ENCODE measurements at regions not wholly inside any gene's neighbourhood (a gene's known extent, or its start where the extent isn't known, plus 50 kb on each side); places are given as distances from the start of the nearest gene placed in this dataset.
A peak's percentile ranks its signal among the peaks of the same experiment; 100 is the strongest.
"Not testable (repeated sequence)": the region's sequence is repeated elsewhere in the genome, so short reads cannot be mapped to it uniquely, and the experiment has no call there.

DNA sequence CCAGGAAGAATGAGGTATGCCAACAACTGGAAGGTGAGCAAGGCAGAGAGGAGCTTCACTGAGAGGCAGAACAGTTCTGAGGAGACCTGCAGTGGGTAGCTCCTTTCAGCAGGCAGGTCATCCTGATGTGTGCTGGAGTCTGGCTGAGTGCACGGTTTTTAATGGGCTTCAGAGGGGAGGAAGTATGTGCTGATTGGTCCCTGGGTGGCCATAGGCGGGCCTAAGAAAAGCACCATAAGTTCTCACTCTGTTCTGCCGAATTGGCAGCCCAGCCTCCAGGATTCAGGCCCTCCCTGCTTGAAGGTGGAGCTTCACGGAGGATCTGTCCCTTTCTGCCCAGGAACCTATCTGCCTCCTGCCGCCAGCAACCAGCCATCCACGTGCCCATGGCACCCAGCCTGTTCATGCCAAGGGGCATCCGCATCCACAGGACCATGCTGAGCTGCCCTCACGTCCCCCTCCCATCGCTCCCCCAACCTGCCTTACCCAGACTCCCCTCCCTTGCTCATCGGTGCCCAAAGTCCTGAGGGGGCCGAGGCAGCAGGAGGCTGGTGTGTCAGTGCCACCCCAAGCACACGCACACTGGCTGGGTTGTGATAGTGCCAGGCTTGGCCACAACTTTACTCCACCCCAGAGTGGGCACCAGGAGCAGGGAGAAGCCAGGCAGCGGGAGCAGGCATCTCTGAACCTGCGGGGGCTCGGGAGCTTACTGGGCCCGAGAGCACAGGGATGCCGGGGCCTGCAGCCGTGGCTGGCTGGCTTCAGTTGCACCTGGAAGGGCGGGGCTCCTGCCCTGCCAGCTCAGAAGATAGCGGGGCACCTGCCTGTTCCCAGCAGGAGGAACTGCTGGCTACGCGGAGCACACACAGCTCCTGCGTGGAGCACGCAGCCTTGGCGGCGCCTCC, 608.4 kb upstream of the FOXG1 start:
- no peak for DNase-seq

DNA sequence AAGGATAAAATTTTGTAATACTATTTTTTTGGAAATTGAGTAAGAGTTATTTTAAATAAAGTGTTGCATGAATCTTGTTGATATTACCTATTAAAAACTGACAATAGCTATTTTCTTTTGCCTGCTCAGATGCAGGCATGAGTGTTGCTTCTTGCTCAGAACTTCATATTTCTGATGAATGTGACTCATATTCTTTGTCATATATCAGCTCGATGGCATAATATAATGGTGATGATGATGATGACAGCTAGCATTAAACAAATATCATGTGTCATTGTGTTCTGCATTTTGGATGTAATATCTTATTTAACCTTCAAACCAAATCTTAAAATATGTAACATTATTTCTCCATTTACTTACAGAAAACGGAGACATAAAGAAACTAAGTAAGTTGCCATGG, 605.5 kb upstream of the FOXG1 start:
- no peak for DNase-seq

DNA sequence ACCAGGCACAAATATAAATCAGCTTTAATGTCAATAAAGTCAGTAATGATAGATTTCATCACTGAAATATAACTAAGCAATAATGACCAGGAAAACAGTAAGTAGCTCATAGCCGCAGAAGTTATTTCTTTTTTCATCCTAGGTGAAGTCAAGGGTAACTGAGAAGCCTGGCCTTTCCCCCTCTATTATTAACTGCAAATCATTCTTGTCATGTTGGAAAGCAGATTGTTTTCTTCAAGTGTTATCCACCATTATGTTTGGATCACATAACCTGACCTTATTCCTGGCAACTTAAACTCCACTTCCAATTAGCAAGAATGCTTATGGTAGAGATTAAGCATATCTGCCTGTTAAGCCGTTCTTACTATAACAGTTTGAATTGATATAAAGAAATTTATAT, 603.4 kb upstream of the FOXG1 start:
- DNase-seq: no peak

- no peak for DNase-seq
These were observed 602.7 kb upstream of the FOXG1 start for GRCh38 chr14:28163897-28164296.

DNA sequence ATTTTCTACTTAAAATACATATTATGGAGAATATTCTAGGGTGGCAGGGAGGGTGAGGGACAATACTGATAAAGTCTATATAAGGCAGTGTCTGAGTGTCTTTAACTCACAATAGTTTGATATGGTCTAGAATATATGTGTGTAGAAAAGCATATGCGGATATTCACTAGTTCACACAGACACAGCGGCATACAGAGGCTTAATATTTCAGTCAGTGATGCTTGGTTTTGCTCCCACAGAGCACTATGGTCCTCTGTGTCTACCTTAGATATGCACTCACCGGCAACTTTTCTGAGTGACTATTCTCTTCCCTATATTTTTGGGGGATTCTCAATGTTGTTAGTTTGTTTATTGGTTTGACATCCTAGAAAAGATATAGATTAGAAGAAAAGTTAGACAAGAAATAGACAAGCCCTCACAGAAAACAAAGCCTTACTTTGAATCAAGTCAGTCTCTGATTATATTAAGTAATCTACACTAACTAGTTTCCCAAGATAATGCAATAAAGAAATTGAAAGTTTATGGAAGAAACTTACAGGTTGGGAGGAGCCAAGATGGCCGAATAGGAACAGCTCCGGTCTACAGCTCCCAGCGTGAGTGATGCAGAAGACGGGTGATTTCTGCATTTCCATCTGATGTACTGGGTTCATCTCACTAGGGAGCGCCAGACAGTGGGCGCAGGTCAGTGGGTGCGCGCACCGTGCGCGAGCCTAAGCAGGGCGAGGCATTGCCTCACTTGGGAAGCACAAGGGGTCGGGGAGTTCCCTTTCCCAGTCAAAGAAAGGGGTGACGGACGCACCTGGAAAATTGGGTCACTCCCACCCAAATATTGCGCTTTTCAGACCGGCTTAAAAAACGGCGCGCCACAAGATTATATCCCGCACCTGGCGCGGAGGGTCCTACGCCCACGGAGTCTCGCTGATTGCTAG, 578.4 kb upstream of the FOXG1 start:
- not testable (repeated sequence) for DNase-seq

- no peak for DNase-seq
These were observed 569.7 kb upstream of the FOXG1 start for GRCh38 chr14:28196878-28197277.

- no peak for DNase-seq
These were observed 546.2 kb upstream of the FOXG1 start for GRCh38 chr14:28220391-28220790.

- no peak for DNase-seq
These were observed 525.7 kb upstream of the FOXG1 start for GRCh38 chr14:28240909-28241308.

GRCh38 chr14:28242895-28243294, 523.7 kb upstream of the FOXG1 start:
- DNase-seq: no peak

GRCh38 chr14:28243600-28243999, 523.0 kb upstream of the FOXG1 start:
- no peak for DNase-seq

DNA sequence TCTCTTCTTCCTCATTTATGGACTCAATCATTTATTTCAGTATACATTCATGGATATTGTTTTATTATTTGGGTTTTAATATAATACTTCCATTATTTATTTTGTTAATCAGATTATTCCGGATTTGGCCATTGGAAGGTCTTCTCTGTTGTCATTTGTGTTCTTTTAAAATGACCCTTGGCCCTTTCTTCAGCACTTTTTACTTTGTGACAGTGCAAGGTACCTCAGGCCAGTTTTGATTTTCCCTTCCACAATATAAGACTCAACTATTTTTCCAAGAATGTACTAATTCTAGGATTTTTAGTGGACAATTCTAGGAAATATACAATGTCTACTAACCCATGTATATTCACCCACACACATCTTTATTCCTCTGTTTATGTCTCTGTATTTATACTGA, 521.4 kb upstream of the FOXG1 start:
- no peak for DNase-seq

DNA sequence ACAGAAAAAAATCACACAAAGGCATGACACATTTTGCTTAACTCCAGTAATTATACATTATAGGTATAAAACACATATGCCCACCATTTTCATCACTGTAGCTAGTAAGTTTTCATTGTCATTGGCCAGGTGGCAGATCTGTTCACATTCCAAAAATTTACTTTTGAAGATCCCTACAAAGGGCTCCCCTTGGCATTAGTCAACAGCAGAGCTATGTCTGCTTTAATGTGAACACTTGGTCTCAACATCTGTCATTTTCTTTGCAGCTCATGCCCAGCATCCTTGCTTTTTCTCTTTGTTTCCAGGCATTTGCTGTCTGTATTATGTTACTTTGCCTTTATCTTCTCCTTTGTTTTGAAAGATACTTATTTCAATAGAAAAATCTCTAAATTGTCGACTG, 519.1 kb upstream of the FOXG1 start:
- no peak for DNase-seq

GRCh38 chr14:28252124-28252523, 514.5 kb upstream of the FOXG1 start:
- DNase-seq: not testable (repeated sequence)

GRCh38 chr14:28254768-28255167, 511.8 kb upstream of the FOXG1 start:
- DNase-seq: no peak

GRCh38 chr14:28264306-28264705, 502.3 kb upstream of the FOXG1 start:
- DNase-seq: no peak

DNA sequence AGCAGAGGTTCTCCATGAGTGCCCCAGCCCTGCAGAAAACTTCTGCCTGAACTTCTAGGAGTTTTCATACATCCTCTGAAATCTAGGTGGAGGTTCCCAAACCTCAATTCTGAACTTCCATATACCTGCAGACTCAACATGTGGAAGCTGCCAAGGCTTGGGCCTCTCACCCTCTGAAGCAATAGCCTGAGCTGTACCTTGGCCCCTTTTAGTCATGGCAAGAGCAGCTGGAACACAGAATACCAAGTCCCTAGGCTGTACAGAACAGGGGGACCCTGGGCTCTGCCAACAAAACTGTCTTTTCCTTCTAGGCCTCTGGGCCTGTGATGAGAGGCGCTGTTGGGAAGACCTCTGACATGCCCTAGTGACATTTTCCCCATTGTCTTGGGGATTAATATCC, 494.3 kb upstream of the FOXG1 start:
- no peak for DNase-seq

- DNase-seq: no peak
These were observed 486.1 kb upstream of the FOXG1 start for GRCh38 chr14:28280530-28280929.

DNA sequence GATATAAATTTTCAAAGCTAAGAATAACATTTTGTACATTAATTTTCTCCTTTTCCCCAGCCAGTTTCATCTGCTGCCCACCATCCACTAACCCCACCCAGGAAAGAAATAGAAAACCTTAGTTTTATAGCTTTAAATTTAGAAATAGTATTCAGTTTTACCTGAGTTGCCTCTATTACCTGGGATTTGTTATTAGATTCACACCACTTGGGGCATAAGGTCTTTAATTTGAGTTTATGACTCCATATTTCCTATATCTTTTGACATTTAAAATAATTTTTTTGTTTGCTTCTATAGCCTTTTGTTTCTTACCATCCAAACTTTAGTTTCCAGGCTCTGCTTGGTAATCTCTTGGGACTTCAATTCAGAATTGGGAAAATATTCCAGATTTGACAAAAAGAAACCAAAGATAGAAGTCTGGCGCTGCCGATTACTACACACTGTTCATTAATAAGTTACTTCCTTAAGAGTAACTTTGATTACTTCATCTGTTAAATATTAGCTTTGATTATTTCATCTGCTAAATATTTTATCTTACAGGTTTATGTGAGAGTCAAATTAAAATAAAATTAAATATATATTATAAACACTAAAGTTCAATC, 485.5 kb upstream of the FOXG1 start:
- no peak for DNase-seq

- no peak for DNase-seq
These were observed 481.9 kb upstream of the FOXG1 start for GRCh38 chr14:28284546-28285300.

DNA sequence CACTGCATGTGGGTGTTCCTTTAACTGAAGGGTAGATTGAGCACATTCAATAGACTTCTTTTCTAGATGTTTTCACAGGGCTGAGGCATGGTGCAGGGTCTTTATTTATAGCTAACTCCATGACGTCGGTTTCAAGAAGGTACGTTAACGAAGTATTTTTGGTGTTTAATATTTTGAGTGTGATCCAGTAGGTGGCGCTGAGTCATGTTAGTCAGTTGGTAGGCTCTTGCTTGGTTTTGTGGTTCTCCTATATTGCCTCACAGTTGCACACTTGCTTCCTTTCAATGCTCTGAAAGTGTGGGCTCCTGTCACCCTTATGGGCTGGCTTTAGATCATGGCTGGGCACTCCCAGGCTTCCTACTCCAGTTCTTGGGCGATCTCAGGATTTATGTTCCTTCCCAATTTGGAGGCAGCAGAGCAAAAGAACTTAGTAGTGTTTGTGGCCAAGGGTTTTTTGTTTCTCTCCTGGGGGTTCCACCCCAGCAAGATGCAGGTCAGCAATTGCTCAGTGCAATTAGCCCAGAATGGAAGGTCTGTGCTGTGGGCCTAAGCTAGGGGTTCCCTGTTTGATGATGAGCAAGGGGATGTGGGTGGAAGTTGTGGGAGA, 471.6 kb upstream of the FOXG1 start:
- peak; percentile 79 for DNase-seq

GRCh38 chr14:28297559-28297958, 469.0 kb upstream of the FOXG1 start:
- no peak for DNase-seq

GRCh38 chr14:28298156-28298555, 468.4 kb upstream of the FOXG1 start:
- no peak for DNase-seq

Data from hematopoietic multipotent progenitor cell treated with erythropoietin and hydrocortisone succinate and interleukin-3 and kit ligand, for 6 days (in vitro differentiated cells).